Left ventricle myocardium inferior (tissue), 1 donor: ENCODE measurements at regions not wholly inside any gene's neighbourhood (a gene's known extent, or its start where the extent isn't known, plus 50 kb on each side); places are given as distances from the start of the nearest gene placed in this dataset.

Experiments used
- DNase-seq: peaks from one replicate; pipeline ENCODE4 v3.0.0-alpha.2; 2020
- H3K27ac ChIP-seq: fragments of 200-600 bp; replicated peaks from 2 replicates; pipeline ENCODE4 v1.8.0; 2021
- H3K27me3 ChIP-seq: fragments of 200-600 bp; 2 replicates; pipeline ENCODE4 v1.8.0; 2021; ENCODE audit warnings: low read depth
- H3K36me3 ChIP-seq: fragments of 200-600 bp; 2 replicates; pipeline ENCODE4 v1.8.0; 2021
- H3K4me1 ChIP-seq: fragments of 200-600 bp; 2 replicates; pipeline ENCODE4 v1.8.0; 2021
- H3K4me3 ChIP-seq: fragments of 200-600 bp; 2 replicates; pipeline ENCODE4 v1.8.0; 2021; ENCODE audit warnings: mild to moderate bottlenecking, moderate library complexity
- H3K9me3 ChIP-seq: fragments of 200-600 bp; replicated peaks from 2 replicates; pipeline ENCODE4 v1.8.0; 2021
- CTCF ChIP-seq: fragments of 200-600 bp; IDR thresholded peaks from 2 replicates; pipeline ENCODE4 v1.8.0; 2021; ENCODE audit warnings: antibody characterized with exemption, mild to moderate bottlenecking, borderline replicate concordance
- intact Hi-C: fragments of 100-400 bp; cut with micrococcal nuclease; formaldehyde crosslinking; loops from one replicate; pipeline ENCODE4 v1.11.0; 2022
- donor health status: DM: no; HTN: yes; CAD: no; lungs with severe emphysema.

GRCh38 chr7:46292741-46293140 lies 371.7 kb upstream of the IGFBP3 start:
- Histone ChIP-seq H3K4me1 (peaks cover 17% of the 10 kb centered on the region), H3K4me3 (no peak overlapping the region), H3K36me3 (no peaks in the 10 kb centered on the region), H3K27me3 (no peaks in the 10 kb centered on the region), H3K9me3 (peaks cover 14% of the 10 kb centered on the region), H3K27ac (no peak overlapping the region)
- DNase-seq: no peak
- intact Hi-C loops: no loop called here
- no peak for TF ChIP-seq CTCF

GRCh38 chr7:46291601-46292150 lies 370.6 kb upstream of the IGFBP3 start:
- Histone ChIP-seq H3K4me3 (no peak overlapping the region), H3K36me3 (no peaks in the 10 kb centered on the region), H3K27ac (peak overlapping the region; percentile 57), H3K9me3 (peaks cover 4% of the 10 kb centered on the region), H3K27me3 (no peaks in the 10 kb centered on the region), H3K4me1 (peaks cover 17% of the 10 kb centered on the region)
- DNase-seq: no peak
- intact Hi-C loops: no loop called here
- no peak for TF ChIP-seq CTCF

- intact Hi-C loops: no loop called here
- TF ChIP-seq CTCF: no peak
- H3K36me3 ChIP-seq: no peaks in the 10 kb centered on the region
- peak overlapping the region; percentile 57 for H3K27ac ChIP-seq
- H3K4me1 ChIP-seq: peaks cover 17% of the 10 kb centered on the region
- H3K9me3 ChIP-seq: no peaks in the 10 kb centered on the region
- H3K4me3 ChIP-seq: no peak overlapping the region
- H3K27me3 ChIP-seq: no peaks in the 10 kb centered on the region
- no peak for DNase-seq
These were observed 370.0 kb upstream of the IGFBP3 start for GRCh38 chr7:46291050-46291438.

- Histone ChIP-seq H3K9me3 (no peaks in the 10 kb centered on the region), H3K27ac (no peak overlapping the region), H3K36me3 (no peaks in the 10 kb centered on the region), H3K4me3 (no peak overlapping the region), H3K4me1 (peaks cover 17% of the 10 kb centered on the region), H3K27me3 (no peaks in the 10 kb centered on the region)
- DNase-seq: no peak
- intact Hi-C loops: no loop called here
- TF ChIP-seq CTCF: no peak
These were observed 369.4 kb upstream of the IGFBP3 start for GRCh38 chr7:46290374-46291049.

GRCh38 chr7:46288861-46289260 lies 367.8 kb upstream of the IGFBP3 start:
- no peak for TF ChIP-seq CTCF

More at GRCh38 chr7:46288861-46289260, 367.8 kb upstream of the IGFBP3 start:
- Histone ChIP-seq H3K36me3 (no peaks in the 10 kb centered on the region), H3K4me3 (no peak overlapping the region), H3K27ac (no peak overlapping the region), H3K27me3 (no peaks in the 10 kb centered on the region), H3K4me1 (peaks cover 20% of the 10 kb centered on the region), H3K9me3 (no peaks in the 10 kb centered on the region)
- intact Hi-C loops: no loop called here
- DNase-seq: no peak
